ENCODE measurements at regions not wholly inside any gene's neighbourhood (a gene's known extent, or its start where the extent isn't known, plus 50 kb on each side); places are given as distances from the start of the nearest gene placed in this dataset.

- DNase-seq = no peak
These were observed 263.2 kb downstream of the SEC23A start for GRCh38 chr14:38839694-38840365.

DNA sequence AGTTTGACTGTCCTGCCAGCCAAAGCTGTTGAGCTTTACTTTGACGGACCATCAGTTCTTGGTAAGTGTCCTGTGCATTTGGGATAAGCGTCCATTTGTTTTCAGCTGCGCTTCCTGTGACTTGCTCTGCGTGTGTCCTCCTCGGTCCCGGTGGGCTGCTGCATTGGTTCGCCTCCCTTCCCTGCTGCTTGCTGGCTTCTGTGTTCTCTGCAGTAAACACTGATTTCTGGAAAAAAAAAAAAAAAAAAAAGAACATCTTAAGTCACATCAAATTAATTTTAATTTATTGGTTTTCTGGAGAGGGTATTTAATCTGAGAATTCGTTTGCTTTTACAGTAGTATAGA lies 264.1 kb downstream of the SEC23A start:
- DNase-seq = no peak

- DNase-seq = no peak
These were observed 264.7 kb downstream of the SEC23A start for GRCh38 chr14:38838049-38838978.

DNA sequence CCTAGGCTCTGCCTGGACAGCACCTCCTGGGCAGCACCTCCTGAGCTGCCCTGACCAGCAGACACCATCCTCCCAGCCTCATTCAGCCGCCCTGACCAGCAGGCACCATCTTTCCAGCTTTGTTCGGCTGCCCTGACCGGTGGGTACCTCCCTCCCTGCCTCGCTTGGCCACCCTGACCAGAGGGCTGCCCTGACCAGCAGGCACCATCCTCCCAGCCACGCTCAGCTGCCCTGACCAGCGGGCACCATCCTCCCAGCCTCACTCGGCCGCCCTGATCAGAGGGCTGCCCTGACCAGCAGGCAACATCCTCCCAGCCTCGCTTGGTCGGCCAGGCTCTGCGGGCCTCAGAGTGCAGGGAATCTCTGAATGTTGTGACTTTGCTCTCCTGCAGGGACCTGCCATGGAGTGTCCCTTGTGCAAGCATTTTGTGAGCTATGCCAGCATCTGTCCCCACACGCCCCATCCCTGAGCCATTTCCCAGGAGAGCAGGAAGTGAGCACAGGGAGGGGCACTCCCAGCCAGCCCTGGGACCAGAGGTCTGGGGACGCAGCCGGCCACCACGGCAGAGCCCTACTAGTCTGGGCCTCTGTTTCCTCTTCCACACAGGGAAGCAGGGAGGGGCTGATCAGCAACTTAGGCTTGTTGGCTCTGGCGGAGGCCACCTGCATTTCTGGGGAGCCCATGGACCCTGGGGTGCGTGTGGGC lies 265.5 kb downstream of the SEC23A start:
- no peak for DNase-seq

DNA sequence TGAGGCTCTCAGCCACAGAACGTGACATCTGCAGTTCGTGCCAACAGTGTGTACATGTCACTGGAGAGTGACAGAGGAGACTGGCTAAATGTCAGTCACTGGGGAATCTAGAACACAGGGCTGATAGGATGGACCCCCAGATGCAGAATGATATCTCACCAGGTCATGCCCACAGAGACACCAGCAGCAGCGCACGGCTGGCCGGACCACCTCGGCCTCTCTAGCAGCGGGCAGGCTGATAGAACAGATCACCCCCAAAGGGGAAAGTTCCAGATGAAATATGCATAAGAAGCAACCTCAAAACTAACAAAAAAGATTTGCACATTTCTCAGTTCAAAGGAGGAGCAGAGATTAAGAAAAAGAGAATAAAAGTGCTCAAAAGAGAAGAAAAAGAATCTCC lies 266.5 kb downstream of the SEC23A start:
- DNase-seq = no peak

GRCh38 chr14:38835874-38836273 lies 267.2 kb downstream of the SEC23A start:
- no peak for DNase-seq

GRCh38 chr14:38828183-38828827 lies 274.7 kb downstream of the SEC23A start:
- no peak for DNase-seq

- DNase-seq = peak; percentile 70
These were observed 278.3 kb downstream of the SEC23A start for GRCh38 chr14:38824706-38825105.

DNA sequence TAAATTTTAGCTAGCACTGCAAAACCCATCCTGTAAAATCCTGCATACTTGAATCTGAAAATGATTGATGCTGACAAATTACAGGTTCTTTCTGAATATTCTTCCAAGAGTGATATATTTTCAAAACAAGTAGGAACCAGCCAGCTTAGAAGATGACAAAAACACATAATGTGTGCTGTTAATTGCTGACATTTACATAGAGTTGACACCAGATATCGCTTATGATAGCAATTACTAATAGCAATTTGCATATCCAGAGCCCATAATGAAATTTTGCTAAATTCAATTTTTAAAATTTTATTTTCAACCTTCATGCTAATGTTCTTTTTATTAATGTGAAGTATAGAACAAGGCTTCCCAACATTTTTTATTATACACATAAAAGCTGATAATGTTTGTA lies 284.5 kb downstream of the SEC23A start:
- no peak for DNase-seq

DNA sequence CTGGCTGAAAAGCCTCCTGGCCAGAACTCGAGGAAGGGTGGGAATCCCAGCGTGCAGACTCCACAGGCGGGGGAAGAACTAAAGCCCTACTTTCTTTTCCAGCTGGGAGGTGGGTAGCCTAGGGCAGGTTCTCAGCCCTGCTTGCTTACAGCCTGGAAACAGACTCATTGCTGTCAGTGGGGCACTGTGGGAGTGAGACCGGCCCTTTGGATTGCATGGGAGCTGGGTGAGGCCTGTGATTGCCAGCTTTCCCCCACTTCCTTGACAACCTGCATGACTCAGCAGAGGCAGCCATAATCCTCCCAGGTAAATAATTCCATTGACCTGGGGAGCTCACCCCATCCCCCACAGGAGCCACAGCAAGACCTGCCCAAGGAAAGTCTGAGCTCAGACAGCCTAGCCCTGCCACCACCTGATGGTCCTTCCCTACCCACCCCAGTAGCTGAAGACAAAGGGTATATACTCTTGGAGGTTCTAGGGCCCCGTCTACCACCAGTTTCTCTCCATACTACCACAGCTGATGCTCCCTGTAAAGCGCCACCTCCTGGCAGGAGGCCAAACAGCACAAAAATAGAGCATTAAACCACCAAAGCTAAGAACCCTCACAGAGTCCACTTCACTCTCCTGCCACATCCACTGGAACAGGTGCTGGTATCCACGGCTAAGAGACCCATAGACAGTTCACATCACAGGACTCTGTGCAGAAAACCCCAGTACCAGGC lies 294.1 kb downstream of the SEC23A start:
- DNase-seq = no peak

- no peak for DNase-seq
These were observed 303.4 kb downstream of the SEC23A start for GRCh38 chr14:38799671-38800070.

DNA sequence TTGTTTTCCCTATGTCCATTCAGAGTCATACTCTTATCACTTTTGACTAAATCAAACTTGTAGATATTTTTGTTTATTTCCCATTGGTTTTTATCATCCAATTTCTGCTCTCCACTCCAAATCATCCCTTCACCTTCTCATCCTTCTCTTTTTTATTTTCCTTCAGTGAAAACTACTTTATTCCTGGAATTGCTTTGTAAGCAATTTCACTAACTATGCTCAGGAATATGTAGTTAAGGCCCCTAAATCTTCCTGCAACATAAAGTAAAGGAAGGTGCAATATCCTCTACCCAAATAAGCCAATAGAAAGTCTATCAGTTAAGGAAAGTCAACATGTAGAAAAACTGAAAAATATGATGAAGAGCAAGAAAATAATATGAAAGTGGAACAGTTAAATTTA lies 308.4 kb downstream of the SEC23A start:
- DNase-seq = no peak

- no peak for DNase-seq
These were observed 311.2 kb downstream of the SEC23A start for GRCh38 chr14:38791862-38792261.

GRCh38 chr14:38790916-38791315 lies 312.1 kb downstream of the SEC23A start:
- peak; percentile 7 for DNase-seq

DNA sequence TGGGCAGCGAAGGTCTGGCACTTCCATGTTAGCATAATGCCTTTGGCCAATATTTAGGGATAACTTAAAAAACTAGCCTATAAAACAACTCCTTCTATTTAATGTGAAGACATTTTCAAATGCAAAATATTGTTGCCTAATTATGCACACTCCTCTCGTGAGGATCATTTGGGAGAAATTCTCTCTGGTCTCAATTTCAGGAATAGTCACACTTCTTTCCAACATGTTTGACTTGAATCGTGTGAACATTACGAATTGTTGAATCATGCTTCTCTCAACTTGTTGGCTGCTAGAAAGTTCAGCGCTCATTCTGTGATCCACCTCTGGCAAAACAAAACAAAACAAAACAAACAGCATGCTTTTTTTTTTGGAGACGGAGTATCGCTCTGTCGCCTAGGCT lies 313.2 kb downstream of the SEC23A start:
- no peak for DNase-seq

GRCh38 chr14:38788060-38788459 lies 315.0 kb downstream of the SEC23A start:
- no peak for DNase-seq

DNA sequence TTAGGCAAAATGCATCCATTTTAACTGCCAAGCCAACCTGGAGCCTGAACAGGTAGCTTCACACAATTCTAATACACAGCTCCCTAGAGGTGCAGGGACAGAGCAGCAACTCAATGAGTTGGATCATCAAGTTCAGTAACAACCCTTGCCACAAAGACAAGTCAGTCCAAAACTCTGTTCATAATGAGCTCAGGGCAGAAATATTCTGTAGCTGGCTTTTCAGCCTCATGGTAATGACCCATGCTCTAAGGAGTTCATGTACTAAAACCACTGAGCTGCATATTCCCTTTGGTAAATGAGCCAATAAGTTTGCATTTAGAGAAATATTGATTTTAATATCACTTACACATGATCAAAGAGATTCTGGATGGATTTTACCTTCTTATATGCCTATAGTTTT lies 316.1 kb downstream of the SEC23A start:
- DNase-seq = no peak

- DNase-seq = no peak
These were observed 325.6 kb downstream of the SEC23A start for GRCh38 chr14:38777401-38777800.

GRCh38 chr14:38775986-38776385 lies 327.0 kb downstream of the SEC23A start:
- no peak for DNase-seq

DNA sequence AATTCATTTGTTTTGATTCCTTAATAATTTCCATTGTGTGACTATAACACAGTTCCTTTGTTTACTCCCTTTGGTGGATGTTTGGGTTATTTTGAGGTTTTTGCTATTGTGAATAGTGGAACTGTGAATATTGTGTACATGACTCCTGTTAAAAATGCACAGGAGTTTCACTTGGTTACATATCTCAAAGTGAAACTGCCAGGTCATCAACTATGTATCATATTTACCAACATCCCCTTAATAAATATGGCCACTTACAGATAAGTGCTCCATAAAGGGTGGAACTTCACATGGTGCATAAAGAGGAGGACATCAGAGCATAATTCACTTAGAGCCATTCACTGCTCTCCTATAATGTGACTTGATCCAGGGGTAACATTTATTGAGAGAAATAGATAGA lies 328.9 kb downstream of the SEC23A start:
- DNase-seq = no peak

- DNase-seq = no peak
These were observed 332.8 kb downstream of the SEC23A start for GRCh38 chr14:38770251-38770650.

- DNase-seq = no peak
These were observed 340.2 kb downstream of the SEC23A start for GRCh38 chr14:38762845-38763244.
